GM19240 (cell line): ENCODE measurements at regions not wholly inside any gene's neighbourhood (a gene's known extent, or its start where the extent isn't known, plus 50 kb on each side); places are given as distances from the start of the nearest gene placed in this dataset.

Experiments
- DNase-seq: peaks from one replicate; pipeline ENCODE4 v3.0.0; 2011; ENCODE audit warnings: low spot score; ENCODE audit not compliant: insufficient read length

DNA sequence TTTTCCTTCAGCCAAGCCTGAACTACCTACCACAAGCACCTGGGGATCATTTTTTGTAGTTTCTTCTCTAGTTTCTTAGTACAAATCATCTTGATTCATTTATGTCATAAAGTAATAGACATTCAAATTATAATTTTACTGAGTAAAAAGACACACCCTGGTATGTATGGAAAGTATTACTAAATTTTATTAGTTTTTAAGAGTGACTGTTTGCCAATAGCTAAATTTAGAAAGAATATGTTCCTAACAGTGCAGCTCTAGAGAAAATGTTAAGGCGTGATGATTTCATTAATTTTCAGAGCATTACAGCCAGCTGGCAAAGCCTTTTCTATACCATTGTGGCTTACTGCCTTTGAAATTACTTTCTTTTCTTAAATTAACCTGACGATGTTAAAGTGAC lies 612.0 kb upstream of the KCNMB2 start:
- DNase-seq, result no peak

DNA sequence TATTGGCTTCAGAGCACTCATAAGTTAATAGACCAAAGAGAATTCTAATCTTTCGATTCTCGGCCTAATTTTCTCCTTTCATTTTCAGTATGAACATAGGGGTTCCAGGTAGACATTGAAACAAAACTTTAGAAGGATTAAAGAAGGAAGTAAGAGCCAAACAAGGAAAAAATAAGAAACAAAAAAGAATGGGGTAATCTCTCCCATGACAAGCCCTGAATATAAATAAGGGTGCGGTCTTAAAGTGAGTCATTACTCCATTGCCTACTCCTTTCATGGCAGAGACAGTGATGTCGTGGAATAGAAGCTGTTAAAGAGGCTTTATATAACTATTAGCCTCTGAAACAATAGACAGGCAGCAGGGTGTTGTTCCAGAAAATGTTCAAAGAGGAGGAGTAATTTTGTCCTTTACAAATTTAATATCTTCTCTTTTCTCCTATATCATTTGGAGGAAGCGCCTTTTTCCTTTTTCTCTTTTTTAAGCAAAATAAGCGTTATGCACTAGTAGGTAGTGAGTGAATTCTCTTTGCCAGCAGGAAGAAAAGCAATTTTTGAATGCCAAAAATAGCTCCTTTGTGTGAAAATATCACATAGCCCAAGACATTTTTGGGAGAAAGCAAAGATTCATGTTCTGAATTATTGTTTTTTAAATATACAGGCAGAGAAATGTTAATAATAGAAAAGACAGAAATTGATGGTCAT lies 607.9 kb upstream of the KCNMB2 start:
- no peak for DNase-seq

DNA sequence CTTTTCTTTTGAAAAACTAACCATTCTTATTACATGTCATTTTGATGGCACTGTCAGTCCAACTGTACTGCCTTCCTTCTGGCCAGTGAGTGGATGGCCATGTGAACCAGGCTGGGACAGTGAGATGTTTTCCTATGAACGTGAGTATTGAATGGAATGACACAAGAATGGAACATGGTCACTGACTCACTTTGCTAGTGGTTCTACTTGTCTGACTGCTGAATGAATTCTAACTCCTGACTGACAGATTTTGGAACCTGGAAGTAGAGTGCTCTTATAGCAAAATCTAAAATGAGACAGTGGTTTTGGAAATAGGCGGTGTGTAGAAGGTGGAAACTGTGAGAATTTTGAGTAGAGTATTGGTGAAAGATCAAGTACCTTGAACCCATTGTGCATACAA lies 606.9 kb upstream of the KCNMB2 start:
- no peak for DNase-seq

DNA sequence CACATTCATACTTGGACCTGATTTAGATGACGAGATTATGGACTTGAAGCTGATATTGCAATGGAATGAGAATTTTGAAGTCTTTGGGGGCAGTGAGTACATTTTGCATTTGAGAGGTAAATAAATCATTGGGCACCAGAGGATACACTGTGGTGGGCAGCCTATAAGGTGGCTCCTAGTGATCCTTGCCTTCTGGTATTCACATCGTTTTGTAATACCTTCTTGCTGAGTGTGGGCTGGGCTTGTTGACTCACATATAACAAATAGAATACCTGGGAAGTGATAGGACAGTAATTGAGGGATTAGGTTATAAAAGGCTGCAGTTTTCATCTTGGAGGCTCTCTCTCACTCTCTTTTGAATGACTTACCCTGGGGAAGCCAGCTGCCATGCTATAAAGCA lies 605.5 kb upstream of the KCNMB2 start:
- no peak for DNase-seq

DNA sequence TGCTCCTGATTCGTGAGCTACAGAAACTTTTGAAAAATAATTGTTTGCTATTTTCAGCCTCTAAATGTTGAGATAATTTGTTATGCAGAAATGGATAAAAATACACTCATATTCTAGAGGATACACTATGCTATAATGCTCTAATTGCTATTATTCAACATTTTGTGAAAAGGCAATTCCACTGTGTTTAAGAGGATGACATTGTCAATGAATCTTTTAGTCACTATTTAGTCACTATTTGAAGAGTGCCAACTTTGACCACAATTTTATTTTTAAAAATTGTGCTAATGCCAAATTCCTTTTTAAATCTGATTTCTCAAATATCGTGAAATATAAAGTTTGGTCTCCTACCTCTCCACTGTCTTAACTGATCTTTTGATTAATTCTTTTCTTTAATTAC lies 604.9 kb upstream of the KCNMB2 start:
- DNase-seq, result no peak

DNA sequence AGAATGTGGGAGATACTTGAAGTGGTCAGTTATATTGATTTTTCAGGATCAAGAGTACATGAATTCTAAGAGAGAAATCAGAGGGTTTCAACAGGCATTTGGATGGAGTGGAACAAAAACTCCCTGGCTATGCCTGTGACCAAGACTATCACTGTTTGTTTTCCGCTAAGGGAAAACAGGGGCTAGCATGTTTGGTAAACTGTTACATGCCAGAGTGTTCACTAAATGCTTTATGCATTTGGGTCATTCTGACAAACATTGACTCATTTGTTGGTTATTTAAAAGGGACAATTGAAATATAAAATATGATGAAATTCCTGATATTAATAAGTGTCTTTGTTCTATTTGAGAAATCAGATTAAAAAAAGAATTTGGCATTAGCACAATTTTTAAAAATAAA lies 603.9 kb upstream of the KCNMB2 start:
- DNase-seq, result no peak

DNA sequence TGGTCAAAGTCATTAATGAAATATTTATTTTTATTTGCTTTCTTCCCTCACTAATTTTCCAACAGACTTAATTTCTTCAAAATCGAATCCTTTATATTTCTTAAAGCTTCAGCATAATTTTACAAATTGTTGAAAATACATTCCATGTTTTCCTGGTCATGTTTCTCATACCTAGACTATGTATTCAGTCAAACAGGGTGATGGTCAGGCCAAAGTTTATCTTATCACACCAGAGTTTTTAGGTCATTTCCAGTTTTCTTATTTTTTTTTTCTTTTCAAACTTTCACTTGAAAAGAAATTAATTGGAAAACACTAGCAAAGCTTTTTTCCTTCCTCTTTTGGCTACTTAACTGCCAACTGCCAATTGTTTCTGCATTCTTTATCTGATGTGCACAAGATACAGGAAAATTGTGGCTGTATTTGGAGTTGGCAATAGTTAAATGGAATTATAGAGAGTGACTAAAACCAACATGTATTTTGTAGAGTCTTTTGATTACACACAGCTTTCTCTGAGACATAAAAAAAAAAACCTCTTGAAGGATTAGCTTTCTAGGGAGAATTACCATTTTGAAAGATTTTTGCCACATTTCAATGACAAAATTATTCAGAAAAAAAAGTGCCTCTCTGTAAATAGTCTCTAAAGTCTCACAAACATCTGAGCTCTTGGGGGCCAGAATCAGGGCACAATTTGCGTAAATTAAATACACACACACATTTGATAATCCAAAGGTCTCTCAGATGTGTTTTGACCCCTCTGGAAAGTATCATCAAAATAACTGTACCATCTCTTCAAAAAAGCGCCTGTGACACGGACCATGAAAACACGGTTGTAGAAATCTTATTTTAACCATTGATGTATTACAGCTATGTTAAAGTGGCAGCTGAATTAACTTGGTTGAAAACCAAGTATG lies 603.2 kb upstream of the KCNMB2 start:
- no peak for DNase-seq

DNA sequence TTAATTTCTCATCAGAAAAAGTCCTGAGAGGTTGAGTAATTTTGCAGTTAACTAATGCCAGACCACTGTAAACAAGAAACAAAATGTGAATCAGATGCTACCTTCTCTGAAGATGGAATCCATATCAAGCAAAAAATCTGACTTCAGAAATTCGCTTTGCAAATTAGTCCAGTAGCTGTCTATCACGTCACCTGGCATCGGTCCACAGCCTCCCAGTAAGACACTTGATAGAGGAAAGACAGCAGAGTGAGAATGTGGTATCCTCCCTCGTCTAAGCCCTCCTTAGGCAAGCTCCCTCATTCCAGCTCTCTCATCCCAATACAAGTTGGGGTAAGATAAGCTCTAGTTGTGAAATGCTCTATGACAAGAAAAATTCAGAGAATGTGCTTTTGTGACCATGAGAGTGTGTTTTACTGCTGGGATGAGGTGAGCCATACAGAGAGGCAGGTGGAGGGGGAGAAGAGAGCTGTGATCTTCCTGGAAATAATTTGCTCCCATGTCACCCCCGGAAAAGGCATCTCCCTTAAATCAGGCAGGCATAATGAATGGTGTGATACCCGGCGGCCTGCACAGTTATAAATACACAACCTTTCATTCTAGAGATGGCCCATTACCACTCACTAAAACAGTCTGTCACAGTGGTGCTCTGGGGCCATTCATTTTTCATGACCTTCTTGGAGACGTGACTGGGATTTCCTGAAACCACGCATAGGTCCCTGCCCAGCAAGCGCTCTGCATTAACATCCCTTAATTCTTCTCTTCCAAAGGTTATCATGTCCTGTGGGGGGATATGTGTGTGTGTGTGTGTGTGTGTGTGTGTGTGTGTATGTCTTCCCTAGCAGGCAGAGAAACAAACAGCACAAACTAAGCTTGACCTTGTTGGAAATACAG lies 602.0 kb upstream of the KCNMB2 start:
- DNase-seq, result no peak

DNA sequence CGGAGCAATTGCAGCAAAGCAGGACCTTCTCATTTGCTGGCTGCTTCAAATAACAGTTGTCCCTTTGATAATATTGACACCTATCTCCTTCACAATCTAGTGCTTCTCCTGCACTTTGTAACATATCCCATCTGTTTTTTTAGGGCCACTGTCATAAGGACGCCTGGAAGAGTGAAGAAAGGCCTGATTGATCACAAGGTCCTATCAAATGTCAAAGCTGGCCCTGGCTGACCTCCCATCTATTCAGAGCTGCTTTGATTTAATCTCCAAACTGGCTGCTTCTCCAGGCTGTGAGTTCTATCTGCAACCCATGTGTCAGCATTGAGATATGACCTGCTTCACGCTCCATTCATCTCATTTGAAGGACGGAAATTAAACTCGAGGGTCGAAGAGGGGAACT lies 601.2 kb upstream of the KCNMB2 start:
- DNase-seq, result no peak

DNA sequence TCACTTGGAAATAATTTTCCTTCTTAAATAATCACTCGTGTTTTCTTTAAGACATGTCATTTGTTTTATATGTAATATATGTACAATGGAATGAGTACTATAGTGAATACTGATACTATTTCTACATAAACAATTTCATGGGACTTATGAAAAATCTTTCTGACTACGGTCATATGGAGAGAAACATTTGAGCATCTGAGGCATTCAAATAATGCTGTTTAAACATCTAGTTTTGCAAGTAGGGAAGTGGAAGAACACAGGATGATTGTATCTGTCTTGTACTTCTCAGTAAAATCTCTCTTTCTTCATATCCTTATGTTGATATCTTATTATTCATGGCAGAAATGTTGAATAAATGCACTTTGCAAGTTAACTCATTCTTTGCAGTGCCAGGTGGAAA lies 599.5 kb upstream of the KCNMB2 start:
- DNase-seq, result no peak

DNA sequence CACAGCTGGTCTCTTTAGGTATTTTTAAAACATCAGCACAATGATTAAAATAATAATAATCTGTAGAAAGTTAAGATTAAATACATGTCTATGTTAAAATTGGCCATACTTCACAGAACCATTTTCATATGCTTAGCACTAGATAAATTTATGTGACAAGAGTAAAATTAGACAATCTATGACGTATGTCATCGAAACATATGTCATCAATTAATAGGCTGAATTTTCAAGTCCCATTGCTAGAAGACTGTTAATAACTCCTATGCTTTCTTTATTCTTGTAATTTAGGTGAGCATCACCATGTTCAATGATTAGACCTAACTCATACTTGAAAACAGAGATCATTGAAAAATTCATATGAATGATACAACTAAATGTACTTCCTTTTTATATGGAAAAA lies 593.3 kb upstream of the KCNMB2 start:
- no peak for DNase-seq

DNA sequence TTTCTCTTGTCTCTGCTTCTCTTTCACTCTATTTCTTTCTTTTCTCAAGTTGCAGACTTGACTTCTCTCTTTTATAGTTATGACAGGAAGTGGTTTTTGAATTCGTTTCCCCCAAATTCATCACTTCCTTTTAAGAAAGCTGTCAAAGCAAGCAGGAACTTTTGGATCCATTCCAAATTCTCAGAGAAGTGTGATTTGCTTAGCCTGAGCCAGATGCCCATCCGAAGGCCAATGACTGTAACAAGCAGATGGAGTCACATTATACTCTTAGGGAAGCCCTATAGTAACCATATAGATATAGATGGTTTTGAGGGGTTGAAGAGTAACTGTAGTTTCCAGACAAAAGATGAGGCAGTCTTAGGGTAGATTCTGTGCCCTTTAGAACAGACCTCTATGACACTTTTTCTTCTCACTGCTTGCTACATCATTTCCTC lies 592.0 kb upstream of the KCNMB2 start:
- DNase-seq, result no peak

DNA sequence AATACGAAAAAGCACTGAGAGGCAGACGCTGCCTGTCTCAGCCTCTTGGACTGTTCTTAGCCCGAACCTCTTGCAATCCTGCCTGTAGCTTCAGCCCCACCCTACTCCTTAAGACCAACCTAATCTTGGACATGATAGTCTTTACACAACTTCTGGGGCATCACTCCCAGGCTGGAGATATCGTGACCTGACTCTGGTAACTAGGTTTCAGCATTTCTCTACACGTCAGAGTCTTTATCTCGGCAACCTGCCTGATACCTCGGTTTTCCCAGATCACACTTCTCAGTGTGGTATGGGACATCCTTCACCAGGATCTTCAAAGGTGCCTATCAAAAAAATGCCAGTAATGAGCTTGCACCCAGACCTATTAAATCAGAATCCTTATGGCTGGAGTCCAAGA lies 590.2 kb upstream of the KCNMB2 start:
- DNase-seq, result no peak

DNA sequence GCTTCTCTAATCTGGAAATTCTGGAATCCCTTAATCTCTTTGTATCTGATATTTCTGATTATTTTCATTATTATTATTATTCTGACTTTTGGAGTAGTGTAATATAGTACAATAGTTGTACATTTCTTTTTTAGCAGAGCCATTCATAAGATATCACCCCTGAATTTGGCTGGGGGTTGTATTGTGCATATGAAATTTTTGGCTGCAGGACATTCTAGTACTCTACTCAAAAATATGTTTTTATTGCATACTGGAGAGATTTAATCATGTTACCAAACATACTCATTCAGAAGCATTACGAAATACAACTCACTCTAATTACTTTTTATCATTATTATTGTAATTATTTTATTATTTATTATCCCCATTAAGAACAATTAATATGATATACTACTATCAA lies 589.7 kb upstream of the KCNMB2 start:
- no peak for DNase-seq

DNA sequence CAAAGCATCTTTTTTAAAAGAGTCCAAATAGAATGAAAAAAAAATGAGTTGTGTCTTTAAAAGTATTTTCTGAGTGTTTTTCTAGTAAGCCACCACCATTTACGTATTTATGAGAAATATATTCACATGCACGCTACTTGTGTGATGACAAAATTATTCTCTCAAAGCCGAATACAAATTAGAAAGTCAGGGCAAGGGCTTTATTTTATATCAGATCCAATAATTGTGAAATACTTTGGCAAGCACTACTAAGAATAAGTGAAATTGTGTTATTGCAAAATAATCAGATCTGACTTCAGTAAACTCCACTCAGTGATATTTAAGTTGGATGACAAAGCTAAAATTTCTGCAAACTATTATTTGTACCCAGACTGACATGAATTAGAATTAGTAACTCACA lies 589.3 kb upstream of the KCNMB2 start:
- DNase-seq, result no peak

DNA sequence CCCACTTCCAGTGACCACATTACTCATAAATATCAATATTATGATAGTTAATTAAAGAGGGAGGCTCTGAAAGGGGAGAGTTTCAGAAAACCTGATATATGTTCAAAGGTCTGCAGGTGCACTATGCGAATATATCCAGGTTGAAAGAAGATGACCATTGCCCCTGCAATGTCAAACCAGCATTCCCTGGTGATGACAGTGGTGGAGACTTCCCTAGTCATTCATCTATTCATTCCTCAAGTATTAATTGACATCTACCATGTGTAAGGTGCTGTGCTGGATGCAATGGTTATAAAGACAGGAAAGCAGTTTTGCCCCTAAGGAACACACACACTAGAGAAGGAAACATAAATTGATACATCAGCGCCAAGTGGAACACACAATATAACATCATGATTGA lies 588.3 kb upstream of the KCNMB2 start:
- no peak for DNase-seq

DNA sequence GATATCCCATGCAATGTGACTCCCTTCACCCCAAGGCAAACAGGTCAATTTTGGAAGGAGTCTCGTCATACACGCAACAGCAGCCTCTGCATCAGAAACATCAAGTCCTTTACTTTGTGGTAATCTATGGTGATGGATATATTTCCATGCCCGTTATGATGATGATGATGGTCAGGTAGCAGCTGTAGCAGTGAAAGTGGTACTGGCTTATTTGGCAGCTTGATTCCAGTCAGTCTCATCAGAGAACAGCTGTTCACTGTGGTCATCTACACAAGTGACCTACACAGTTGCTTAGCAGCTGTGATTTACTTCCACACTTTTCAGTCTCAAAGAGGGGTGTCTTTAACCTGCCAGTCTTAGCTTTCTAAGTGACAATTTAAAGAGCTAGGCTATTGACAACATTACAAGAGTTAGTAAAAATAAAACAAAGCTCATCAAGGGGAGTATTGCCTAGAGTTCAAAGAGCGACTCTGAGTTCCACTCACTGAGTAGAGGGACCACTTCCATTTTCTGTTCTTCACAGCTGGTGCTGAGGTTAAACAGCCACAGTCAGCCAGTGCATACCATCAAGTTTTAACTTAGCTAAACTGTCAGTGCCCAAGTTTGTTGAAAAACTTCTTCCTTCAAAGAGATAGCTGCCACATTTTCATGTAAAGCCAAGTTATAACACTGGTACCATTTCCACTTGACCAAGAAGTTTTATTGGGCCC lies 587.4 kb upstream of the KCNMB2 start:
- DNase-seq, result no peak

DNA sequence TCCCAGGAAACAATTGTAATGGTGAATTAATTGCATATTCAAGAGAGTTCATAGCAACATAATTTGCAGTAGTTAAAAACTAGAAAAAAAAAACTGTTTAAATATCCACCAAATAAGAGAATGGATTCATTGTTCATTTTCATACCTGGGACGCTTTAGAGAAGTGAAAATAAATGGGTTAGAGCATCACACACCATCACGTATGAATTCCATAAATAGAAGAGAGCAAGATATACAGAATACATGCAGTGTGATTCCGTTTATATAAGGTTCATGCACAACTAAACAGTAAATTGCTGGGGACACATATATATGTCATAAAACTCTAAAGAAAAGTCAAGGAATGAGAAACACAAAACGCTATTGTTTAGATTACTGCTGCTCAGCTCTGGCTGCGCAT lies 577.0 kb upstream of the KCNMB2 start:
- DNase-seq, result no peak

DNA sequence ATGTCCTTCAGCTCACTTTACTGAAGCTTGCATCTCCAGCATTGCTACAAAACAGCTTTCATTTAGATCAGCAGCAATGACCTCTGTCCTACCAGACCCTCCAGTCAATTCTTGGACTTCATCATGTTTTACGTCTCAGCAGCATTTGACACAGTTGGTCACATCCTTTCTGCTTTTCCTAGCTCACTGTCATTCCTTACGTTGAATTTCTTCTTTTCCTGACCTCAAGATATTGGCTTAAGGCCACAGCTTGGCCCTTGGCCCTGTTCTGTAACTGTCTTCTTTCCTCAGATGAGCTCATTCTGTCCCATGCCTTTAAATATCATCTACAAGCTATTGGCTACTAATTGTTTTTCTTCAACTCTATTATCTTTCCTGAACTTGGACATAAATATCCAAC lies 576.2 kb upstream of the KCNMB2 start:
- DNase-seq, result no peak

DNA sequence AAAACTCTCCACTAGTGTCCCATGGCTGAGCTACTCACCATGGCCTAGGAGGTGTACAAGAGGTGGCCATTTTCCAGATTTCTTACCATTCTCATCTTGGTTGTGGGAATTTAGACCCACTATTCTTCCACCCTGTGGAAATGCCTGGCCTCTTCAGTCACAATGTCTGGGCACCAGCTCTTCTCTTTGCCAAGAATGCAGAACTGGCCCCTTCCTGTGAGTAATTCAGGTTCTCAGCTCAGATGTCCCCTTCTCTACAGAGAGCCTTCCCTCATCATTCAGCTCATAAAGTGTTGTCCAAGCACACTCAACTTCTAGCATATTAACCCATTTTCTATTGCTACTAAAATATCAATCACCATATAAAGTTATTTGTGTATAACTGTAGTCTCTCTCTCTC lies 575.5 kb upstream of the KCNMB2 start:
- DNase-seq, result no peak

DNA sequence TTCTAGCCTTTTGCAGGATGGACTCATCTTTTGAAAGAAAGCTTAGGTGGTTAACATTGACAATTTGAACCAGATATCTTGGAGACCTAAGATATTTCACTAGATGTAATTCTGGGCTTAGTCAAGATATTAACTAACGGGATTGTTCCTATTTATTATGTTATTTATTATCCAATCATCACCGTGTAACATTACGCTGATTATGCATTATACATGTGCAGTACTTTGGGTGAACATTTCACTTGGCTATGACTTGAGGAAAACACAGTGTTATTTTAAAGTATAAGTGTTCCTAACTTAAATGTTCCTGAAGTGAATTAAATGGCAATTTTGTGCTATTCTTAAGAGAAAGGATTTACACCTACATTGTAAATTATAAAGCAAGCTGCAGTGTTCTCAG lies 574.5 kb upstream of the KCNMB2 start:
- DNase-seq, result no peak
